HG02938 (cell line): ENCODE measurements at regions not wholly inside any gene's neighbourhood (a gene's known extent, or its start where the extent isn't known, plus 50 kb on each side); places are given as distances from the start of the nearest gene placed in this dataset.
A peak's percentile ranks its signal among the peaks of the same experiment; 100 is the strongest.

Experiments
- ATAC-seq: cut with Tn5 transposase; IDR thresholded peaks from one replicate; pipeline ENCODE4 v1.9.1; 2021; ENCODE audit warnings: mild to moderate bottlenecking, moderate library complexity; ENCODE audit not compliant: unreplicated experiment

DNA sequence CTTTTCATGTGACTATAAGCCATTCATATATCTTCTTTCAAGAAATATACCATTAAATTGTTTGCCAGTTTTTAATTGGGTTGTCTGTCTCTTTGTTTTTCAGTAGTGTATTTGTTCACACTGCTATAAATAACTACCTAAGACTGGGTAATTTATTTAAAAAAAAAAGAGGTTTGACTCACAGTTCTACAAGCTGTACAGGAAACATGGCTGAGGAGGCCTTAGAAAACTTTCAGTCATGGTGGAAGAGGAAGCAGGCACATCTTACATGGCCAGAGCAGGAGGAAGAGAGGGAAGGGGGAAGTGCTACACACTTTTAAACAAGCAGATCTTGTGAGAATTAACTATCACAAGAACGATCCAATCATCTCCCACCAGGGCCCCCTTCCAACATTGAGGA, 255.3 kb downstream of the EPM2A start:
- ATAC-seq = no peak

DNA sequence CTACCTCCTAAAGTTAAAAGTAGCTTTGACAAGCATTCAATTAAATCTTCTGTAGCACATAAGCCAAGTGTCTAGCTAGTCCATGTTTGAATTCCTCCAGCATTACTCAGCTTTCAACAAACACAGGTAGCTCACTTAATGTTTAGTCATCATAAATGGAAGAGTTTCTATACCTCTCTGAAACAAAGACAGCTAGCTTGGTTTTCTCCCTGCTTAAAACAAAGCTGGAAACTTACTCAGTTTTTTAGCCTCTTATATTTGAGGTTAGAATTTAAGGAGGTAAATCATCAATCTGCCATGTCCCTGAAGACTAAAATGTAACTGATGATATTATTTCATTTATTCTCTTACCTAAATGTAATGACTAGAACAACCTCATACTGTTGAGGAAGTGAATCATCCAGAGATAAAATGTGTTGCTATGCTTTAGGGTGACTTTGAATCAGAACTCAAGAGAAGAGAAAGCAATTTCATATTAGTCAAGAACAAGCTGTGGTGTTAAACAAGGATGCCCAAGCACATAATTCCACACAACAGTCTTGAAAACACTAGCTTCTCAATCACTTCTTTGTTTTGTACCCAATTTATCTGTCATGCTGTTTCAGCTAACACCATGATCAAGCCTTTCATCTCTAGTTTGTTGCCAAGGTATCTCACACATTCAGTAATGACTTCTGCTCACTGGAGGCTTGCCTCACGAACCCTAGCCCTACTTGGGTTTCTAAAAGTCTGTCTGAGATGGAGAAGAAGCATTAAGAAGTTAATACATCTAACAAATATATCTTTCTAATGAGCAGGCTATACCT, 251.9 kb downstream of the EPM2A start:
- no peak for ATAC-seq

DNA sequence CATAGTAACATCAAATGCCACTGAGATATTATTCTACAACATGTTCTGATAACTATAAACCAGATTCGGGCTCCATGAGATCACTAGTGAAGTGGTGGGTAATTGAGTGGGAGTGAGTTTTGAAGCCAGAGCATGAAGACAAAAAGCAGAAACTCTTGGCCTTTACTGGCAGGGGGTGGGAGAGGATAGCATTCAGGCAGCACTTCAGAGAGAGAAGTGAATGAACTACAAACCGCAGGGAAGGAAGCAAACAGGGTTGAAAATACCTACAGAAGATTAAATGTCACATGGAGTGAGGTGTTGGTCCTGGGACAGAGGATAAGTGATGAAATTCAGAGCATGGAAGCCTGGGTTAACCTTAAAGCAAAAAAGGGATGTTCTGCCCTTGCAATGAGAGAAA, 250.0 kb downstream of the EPM2A start:
- no peak for ATAC-seq

GRCh38 chr6:145486306-145486705, 249.0 kb downstream of the EPM2A start:
- no peak for ATAC-seq

DNA sequence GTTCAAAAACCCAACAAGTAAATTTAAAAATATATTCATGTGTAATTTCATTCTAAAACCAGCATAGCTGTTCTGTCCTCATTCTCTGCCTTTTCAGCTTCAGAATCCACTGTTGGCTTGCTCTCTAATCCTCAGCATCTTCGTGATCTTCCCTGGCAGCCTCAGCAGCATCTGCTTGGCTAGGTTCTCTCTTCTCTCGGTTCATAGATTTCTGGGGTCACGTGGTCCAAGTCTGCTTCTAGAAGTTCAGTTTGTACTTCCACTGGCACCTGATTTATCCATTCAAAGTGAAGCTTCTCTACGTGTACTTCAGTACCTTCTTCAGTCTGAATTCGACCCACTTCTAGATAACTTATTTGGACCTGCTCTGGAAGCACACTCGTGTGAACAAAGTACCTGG, 245.7 kb downstream of the EPM2A start:
- ATAC-seq = no peak

DNA sequence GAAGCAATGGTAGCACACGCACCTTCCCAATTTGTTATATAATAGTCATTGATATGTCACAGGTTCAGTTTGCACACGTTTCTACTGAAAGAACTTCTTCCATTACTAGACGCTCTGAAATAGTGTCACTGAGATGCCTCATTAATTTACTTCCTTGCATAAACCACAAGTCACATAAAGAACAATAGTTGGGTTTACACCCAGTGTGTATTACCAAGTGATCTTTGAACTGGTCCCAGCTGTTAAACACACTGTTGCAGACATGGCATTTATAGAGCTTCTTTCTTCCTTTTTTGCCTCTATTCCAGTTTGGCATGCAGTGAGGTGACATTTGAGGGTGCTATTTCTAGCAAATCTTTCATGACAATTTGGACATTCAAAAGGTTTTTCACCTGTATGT, 245.3 kb downstream of the EPM2A start:
- ATAC-seq = no peak

DNA sequence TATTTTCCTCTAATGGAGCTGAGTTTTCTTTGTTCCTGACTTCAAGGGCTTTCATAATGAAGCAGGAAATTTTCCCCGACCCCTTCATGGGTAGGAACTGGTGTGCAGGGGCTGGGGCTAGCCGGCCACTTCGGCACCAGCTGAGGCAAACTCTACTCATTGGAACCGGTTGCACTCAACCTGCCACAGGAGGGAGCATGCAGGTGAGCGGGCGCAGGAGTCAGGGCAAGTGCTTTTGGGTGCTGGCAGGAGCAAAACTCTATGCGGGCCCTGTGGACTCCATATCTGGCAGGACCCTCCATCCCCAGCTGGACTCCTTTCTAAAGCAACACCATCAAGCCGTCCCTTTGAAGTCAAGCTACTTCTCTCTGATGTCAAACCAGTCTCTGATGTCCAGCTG, 244.2 kb downstream of the EPM2A start:
- ATAC-seq = no peak

GRCh38 chr6:145497006-145497405, 238.3 kb downstream of the EPM2A start:
- no peak for ATAC-seq

GRCh38 chr6:145498425-145498824, 236.9 kb downstream of the EPM2A start:
- peak; percentile 79 for ATAC-seq

GRCh38 chr6:145502416-145502815, 232.9 kb downstream of the EPM2A start:
- no peak for ATAC-seq

- no peak for ATAC-seq
Observed at GRCh38 chr6:145506136-145506535, 229.2 kb downstream of the EPM2A start.

- ATAC-seq = no peak
Observed at GRCh38 chr6:145506565-145506964, 228.8 kb downstream of the EPM2A start.

DNA sequence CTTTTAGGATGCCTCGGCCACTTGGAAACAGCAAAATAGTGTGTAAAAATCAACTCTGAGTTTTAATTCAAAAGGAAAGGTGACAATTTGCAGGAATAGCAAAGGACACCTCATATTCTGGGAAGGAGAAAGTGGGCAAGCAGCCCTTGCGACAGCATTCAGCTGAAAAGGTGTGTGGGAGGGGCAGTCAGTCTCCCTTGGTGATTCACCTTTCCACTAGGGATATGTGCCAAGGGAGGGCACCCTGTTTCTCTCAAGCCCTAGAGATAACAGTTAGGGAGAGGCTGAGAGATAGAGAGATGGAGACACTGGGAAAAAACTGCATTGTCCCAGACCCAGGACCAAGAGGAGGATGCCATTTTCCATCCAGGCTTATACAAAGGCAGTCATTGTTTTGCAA, 228.1 kb downstream of the EPM2A start:
- no peak for ATAC-seq

- ATAC-seq = no peak
Observed at GRCh38 chr6:145508107-145508506, 227.2 kb downstream of the EPM2A start.

GRCh38 chr6:145517492-145517891, 217.8 kb downstream of the EPM2A start:
- no peak for ATAC-seq

DNA sequence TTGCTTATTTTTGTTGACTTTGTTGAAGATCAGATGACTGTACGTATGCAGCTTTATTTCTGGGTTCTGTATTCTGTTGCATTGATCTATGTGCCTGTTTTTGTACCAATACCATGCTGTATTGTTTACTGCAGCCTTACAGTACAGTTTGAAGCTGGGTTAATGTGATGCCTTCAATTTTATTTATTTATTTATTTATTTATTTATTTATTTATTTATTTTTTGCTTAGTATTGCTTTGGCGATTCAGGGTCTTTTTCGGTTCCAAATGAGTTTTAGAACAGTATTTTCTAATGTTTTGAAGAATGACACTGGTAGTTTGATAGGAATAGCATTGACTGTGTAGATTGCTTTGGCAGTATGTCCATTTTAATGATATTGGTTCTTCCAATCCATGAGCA, 210.3 kb downstream of the EPM2A start:
- ATAC-seq = no peak

DNA sequence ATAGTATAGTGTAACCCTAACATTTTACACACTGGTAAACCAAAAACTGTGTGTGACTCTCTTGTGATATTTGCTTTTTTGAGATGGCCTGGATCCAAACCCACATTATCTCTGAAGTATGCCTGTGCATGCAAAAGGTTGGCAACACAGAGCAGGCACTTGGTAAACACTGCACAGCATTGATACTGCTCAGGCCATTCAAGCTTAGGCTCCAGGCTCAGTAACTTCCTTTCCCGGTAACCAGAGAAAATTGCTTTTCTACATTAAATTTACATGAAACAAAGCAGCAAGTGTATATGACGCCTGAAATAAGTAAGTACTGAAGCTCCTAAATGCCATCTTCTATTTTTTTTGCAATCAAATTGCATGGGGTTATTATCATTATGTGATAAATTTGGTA, 205.7 kb downstream of the EPM2A start:
- no peak for ATAC-seq

DNA sequence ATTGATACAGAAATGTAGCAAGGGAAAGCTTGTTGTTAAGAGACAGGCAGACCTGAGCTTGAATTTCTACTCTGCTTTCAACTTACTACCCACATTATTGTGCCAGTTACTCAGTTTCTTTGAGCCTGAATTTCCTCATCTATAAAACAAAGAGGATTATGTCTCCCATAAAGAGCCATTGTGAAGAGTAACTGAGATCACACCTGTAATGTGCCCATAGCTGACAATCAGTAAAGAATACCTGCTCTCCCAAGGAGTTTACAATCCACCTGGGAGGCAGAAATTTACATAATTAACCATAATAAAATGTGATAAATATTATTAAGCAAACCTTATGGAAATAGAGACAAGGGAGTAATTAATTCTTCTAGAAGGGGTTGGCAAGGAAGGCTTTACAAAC, 204.9 kb downstream of the EPM2A start:
- ATAC-seq = no peak

DNA sequence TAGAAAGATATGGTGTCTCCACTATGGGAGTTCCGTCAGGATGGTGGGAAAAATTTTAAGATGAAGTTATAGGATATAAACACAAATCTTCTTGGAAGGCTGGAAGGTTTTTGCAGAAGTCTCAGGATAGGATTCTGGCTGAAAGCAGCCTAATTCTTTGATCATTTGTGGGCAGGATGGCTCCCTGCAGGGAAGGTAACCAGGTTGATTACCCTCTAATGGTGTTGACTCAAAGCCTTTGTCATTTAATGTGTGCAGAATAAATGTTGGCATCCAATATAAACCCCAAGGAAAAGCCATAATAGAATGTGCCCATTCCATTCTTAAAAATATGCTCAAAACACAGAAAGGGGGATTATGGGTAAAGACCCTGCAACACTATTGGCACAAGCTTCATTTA, 204.3 kb downstream of the EPM2A start:
- no peak for ATAC-seq

- ATAC-seq = no peak
Observed at GRCh38 chr6:145531822-145532221, 203.5 kb downstream of the EPM2A start.

GRCh38 chr6:145532361-145532760, 203.0 kb downstream of the EPM2A start:
- no peak for ATAC-seq

DNA sequence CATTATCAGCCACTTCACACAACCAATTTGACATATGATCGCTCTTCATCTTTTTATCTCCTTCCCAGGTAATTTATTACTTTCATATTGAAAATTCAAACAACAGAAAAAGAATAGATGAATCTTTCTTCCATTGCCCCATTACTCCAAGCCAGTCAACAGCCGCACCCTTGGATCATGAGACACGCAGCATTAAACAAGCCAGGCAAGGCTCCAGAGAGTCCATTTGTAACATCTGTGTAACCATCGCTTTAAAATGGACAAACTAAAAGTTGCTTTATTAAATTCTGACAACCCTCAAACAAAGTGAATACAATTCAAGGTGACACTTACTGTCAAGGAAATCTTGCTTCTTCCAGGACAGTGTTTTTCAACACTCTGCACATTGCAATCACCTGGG, 200.3 kb downstream of the EPM2A start:
- no peak for ATAC-seq

GRCh38 chr6:145538989-145539388, 196.3 kb downstream of the EPM2A start:
- ATAC-seq = no peak
